PC-3 (cell line): ENCODE measurements at regions not wholly inside any gene's neighbourhood (a gene's known extent, or its start where the extent isn't known, plus 50 kb on each side); places are given as distances from the start of the nearest gene placed in this dataset.

Experiments used
- ATAC-seq: fragments of 200-7000 bp; cut with Tn5 transposase; 2 replicates; pipeline ENCODE4 v1.9.1; 2020; ENCODE audit warnings: mild to moderate bottlenecking, moderate library complexity
- BruUV-seq: library from RNA; stranded (reverse); fragments of 400-500 nt; replicated peaks from 2 replicates; lab custom pipeline; 2021; lab: Mats Ljungman, UMichigan
- CTCF ChIA-PET: fragments of 300-600 bp; sonication (Branson Sonifier 250); formaldehyde crosslinking; loops from one replicate; lab custom pipeline; 2022; ENCODE audit warnings: antibody characterized with exemption; lab: Charles Lee
- POLR2A ChIA-PET: fragments of 300-600 bp; sonication (Branson Sonifier 250); formaldehyde crosslinking; loops from one replicate; lab custom pipeline; 2022; ENCODE audit warnings: antibody characterized with exemption; ENCODE audit not compliant: unreplicated experiment; lab: Charles Lee
- DNase-seq: peaks from one replicate; pipeline ENCODE4 v3.0.0-alpha.2; 2015
- H2AFZ ChIP-seq: fragments of 300-600 bp; sonication (generic); 2 replicates; pipeline ENCODE4 v1.6.0; 2016; ENCODE audit warnings: antibody characterized with exemption, low read length
- H3F3A ChIP-seq: fragments of 300-600 bp; sonication (generic); one replicate; pipeline ENCODE4 v1.6.0; 2017; ENCODE audit warnings: antibody characterized with exemption, low read length, control low read depth, mild to moderate bottlenecking; ENCODE audit not compliant: unreplicated experiment
- H3K27ac ChIP-seq: fragments of 300-600 bp; sonication (generic); 2 replicates; pipeline ENCODE4 v1.5.1; 2016; ENCODE audit warnings: mild to moderate bottlenecking, low read length
- H3K27me3 ChIP-seq: fragments of 300-600 bp; sonication (generic); 2 replicates; pipeline ENCODE4 v1.6.1; 2016; ENCODE audit warnings: low read length, mixed read lengths
- H3K36me3 ChIP-seq: fragments of 300-600 bp; sonication (generic); 2 replicates; pipeline ENCODE4 v1.6.1; 2016; ENCODE audit warnings: low read depth, mixed run types, low read length, mixed read lengths
- H3K4me1 ChIP-seq: fragments of 300-600 bp; sonication (generic); 2 replicates; pipeline ENCODE4 v1.5.1; 2016; ENCODE audit warnings: low read length; ENCODE audit not compliant: insufficient read depth
- H3K4me2 ChIP-seq: fragments of 300-600 bp; sonication (generic); 2 replicates; pipeline ENCODE4 v1.6.0; 2016; ENCODE audit warnings: low read length
- H3K4me3 ChIP-seq: fragments of 300-600 bp; sonication (generic); 2 replicates; pipeline ENCODE4 v1.5.1; 2016; ENCODE audit warnings: mild to moderate bottlenecking, low read length, mixed read lengths
- H3K79me2 ChIP-seq: fragments of 300-600 bp; sonication (generic); 2 replicates; pipeline ENCODE4 v1.6.1; 2017; ENCODE audit warnings: low read length, mixed read lengths
- H3K9ac ChIP-seq: fragments of 300-600 bp; sonication (generic); 2 replicates; pipeline ENCODE4 v1.6.0; 2016; ENCODE audit warnings: mild to moderate bottlenecking, low read length
- H3K9me2 ChIP-seq: fragments of 300-600 bp; sonication (generic); replicated peaks from 2 replicates; pipeline ENCODE4 v1.6.1; 2016; ENCODE audit warnings: mixed run types, low read length, mixed read lengths
- H3K9me3 ChIP-seq: fragments of 300-600 bp; sonication (generic); 2 replicates; pipeline ENCODE4 v1.6.1; 2016; ENCODE audit warnings: low read length, mixed read lengths
- H4K20me1 ChIP-seq: fragments of 300-600 bp; sonication (generic); 2 replicates; pipeline ENCODE4 v1.6.1; 2016; ENCODE audit warnings: low read length, mixed read lengths
- CTCF ChIP-seq: fragments of 300-600 bp; sonication (generic); conservative IDR thresholded peaks from 2 replicates; pipeline ENCODE4 v1.5.1; 2017; ENCODE audit warnings: antibody characterized with exemption, low read depth, mild to moderate bottlenecking, low read length
- EZH2 ChIP-seq: fragments of 300-600 bp; sonication (generic); IDR thresholded peaks from one replicate; pipeline ENCODE4 v1.6.1; 2017; ENCODE audit warnings: antibody characterized with exemption, mild to moderate bottlenecking, low read length; ENCODE audit not compliant: unreplicated experiment
- EZH2phosphoT487 ChIP-seq: fragments of 300-600 bp; sonication (generic); IDR thresholded peaks from 2 replicates; pipeline ENCODE4 v1.6.1; 2018; ENCODE audit warnings: mild to moderate bottlenecking, antibody characterized with exemption, low read length, borderline replicate concordance
- intact Hi-C: fragments of 100-400 bp; cut with micrococcal nuclease; formaldehyde crosslinking; loops from 2 replicates; pipeline ENCODE4 v1.9.0; 2023

GRCh38 chr7:49583440-49583839 is 190.0 kb upstream of the VWC2 start:
- no peak overlapping the region for H3K4me2 ChIP-seq
- ATAC-seq (no peak), DNase-seq (no peak)
- no peaks in the 10 kb centered on the region for H3K9me3 ChIP-seq
- H4K20me1 ChIP-seq: no peaks in the 10 kb centered on the region
- no peaks in the 10 kb centered on the region for H3K9me2 ChIP-seq
- no TSS peak for BruUV-seq
- H3K27me3 ChIP-seq: peaks cover 27% of the 10 kb centered on the region
- intact Hi-C loops: no loop called here
- TF ChIP-seq EZH2phosphoT487 (no peak), EZH2 (no peak), CTCF (no peak)
- H3K27ac ChIP-seq: no peak overlapping the region
- H2AFZ ChIP-seq: no peak overlapping the region
- H3K36me3 ChIP-seq: no peaks in the 10 kb centered on the region
- H3F3A ChIP-seq: no peaks in the 10 kb centered on the region
- H3K4me1 ChIP-seq: no peaks in the 10 kb centered on the region
- CTCF ChIA-PET: no interaction called here
- H3K9ac ChIP-seq: no peak overlapping the region
- POLR2A ChIA-PET: no interaction called here
- H3K79me2 ChIP-seq: no peaks in the 10 kb centered on the region
- no peak overlapping the region for H3K4me3 ChIP-seq

- ChIA-PET POLR2A (no interaction called here), CTCF (no interaction called here)
- Histone ChIP-seq H3K4me3 (no peak overlapping the region), H3K36me3 (no peaks in the 10 kb centered on the region), H3K9me2 (no peaks in the 10 kb centered on the region), H3F3A (no peaks in the 10 kb centered on the region), H3K27me3 (peaks cover 6% of the 10 kb centered on the region; the same call in 1 of the 2 replicates), H3K9me3 (no peaks in the 10 kb centered on the region), H3K27ac (no peak overlapping the region), H3K4me1 (no peaks in the 10 kb centered on the region), H2AFZ (no peak overlapping the region), H4K20me1 (no peaks in the 10 kb centered on the region), H3K4me2 (no peak overlapping the region), H3K9ac (no peak overlapping the region), H3K79me2 (no peaks in the 10 kb centered on the region)
- no peak for DNase-seq
- ATAC-seq: no peak
- intact Hi-C loops: no loop called here
- BruUV-seq: no TSS peak
- TF ChIP-seq EZH2phosphoT487: no peak
- no peak for TF ChIP-seq EZH2
These were observed 176.5 kb upstream of the VWC2 start for GRCh38 chr7:49596701-49597491.

GRCh38 chr7:49597805-49598204 is 175.6 kb upstream of the VWC2 start:
- no TSS peak for BruUV-seq
- Histone ChIP-seq H3K9me2 (no peaks in the 10 kb centered on the region), H3F3A (no peaks in the 10 kb centered on the region), H3K4me3 (no peak overlapping the region), H3K36me3 (no peaks in the 10 kb centered on the region), H3K9me3 (no peaks in the 10 kb centered on the region), H2AFZ (no peak overlapping the region), H4K20me1 (no peaks in the 10 kb centered on the region), H3K9ac (no peak overlapping the region), H3K4me2 (no peak overlapping the region), H3K27ac (no peak overlapping the region), H3K27me3 (peaks cover 3% of the 10 kb centered on the region; the same call in 1 of the 2 replicates), H3K4me1 (no peaks in the 10 kb centered on the region), H3K79me2 (no peaks in the 10 kb centered on the region)
- intact Hi-C loops: no loop called here
- POLR2A ChIA-PET: interaction anchor here (0.6 kb wide), 1 partner anchor 208 kb away, joined by 9 read pairs; no protein-coding TSS in a partner anchor
- CTCF ChIA-PET: no interaction called here
- no peak for DNase-seq
- no peak for ATAC-seq
- TF ChIP-seq EZH2 (no peak), EZH2phosphoT487 (no peak)
